PFSK-1 (cell line): ENCODE measurements at regions not wholly inside any gene's neighbourhood (a gene's known extent, or its start where the extent isn't known, plus 50 kb on each side); places are given as distances from the start of the nearest gene placed in this dataset.

Experiments used
- FOXP2 ChIP-seq: optimal IDR thresholded peaks from 2 replicates; pipeline ENCODE3; 2011; ENCODE audit warnings: borderline replicate concordance, control low read depth, inconsistent platforms; ENCODE audit not compliant: insufficient read depth; ENCODE audit errors: extremely low read length, extremely low read depth
- POLR2AphosphoS5 ChIP-seq: IDR thresholded peaks from 2 replicates; pipeline ENCODE4 v1.6.1; 2012; ENCODE audit warnings: low read depth, mild to moderate bottlenecking, control low read depth, low read length, moderate library complexity
- SIN3A ChIP-seq: IDR thresholded peaks from 2 replicates; pipeline ENCODE4 v1.6.1; 2012; ENCODE audit warnings: mild to moderate bottlenecking, low read length, moderate library complexity, borderline replicate concordance; ENCODE audit not compliant: insufficient read depth
- TAF1 ChIP-seq: IDR thresholded peaks from 2 replicates; pipeline ENCODE4 v1.6.1; 2012; ENCODE audit warnings: low read length, control low read depth, borderline replicate concordance; ENCODE audit not compliant: insufficient read depth
- TF ChIP-seq, protein P1 (sequence below), 2 experiments: IDR thresholded peaks; 2 replicates each; pipeline versions ENCODE4 v1.6.1 to v1.8.0; 2011 to 2012; ENCODE audit warnings: low read depth in 2 of 2, low read length in 2 of 2, control low read depth in 1 of 2, inconsistent platforms in 1 of 2, mild to moderate bottlenecking in 1 of 2, moderate library complexity in 1 of 2; ENCODE audit not compliant: insufficient read depth in 1 of 2

DNA sequence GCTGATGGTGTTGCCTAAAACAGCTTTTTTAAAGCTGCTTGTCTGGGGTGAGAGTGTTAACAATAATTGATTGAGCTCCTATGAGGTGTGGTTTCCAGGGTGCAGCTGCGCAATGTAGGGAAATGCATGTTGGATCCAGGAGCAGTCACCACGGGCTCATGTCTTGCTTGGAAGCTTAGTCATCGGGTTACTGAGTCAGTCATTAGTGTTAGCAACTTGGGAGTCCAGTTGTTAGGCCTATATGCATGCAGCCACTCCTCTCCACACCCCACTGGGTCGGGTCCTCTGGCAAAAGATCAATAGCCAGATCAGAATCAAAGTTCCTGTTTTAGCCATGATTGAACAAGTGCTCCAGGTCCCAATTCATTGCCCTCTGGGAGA, 271.7 kb upstream of the CHD6 start:
- no peak for TF ChIP-seq FOXP2
- TF ChIP-seq POLR2AphosphoS5, result no peak
- no peak for TF ChIP-seq SIN3A
- no peak for TF ChIP-seq TAF1
- TF ChIP-seq, protein P1, sequence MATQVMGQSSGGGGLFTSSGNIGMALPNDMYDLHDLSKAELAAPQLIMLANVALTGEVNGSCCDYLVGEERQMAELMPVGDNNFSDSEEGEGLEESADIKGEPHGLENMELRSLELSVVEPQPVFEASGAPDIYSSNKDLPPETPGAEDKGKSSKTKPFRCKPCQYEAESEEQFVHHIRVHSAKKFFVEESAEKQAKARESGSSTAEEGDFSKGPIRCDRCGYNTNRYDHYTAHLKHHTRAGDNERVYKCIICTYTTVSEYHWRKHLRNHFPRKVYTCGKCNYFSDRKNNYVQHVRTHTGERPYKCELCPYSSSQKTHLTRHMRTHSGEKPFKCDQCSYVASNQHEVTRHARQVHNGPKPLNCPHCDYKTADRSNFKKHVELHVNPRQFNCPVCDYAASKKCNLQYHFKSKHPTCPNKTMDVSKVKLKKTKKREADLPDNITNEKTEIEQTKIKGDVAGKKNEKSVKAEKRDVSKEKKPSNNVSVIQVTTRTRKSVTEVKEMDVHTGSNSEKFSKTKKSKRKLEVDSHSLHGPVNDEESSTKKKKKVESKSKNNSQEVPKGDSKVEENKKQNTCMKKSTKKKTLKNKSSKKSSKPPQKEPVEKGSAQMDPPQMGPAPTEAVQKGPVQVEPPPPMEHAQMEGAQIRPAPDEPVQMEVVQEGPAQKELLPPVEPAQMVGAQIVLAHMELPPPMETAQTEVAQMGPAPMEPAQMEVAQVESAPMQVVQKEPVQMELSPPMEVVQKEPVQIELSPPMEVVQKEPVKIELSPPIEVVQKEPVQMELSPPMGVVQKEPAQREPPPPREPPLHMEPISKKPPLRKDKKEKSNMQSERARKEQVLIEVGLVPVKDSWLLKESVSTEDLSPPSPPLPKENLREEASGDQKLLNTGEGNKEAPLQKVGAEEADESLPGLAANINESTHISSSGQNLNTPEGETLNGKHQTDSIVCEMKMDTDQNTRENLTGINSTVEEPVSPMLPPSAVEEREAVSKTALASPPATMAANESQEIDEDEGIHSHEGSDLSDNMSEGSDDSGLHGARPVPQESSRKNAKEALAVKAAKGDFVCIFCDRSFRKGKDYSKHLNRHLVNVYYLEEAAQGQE (IDR thresholded peaks at IDR 0.05; ENCODE audit: insufficient read depth in 1 of 2, low read depth in 2 of 2, low read length in 2 of 2), result no peak

DNA sequence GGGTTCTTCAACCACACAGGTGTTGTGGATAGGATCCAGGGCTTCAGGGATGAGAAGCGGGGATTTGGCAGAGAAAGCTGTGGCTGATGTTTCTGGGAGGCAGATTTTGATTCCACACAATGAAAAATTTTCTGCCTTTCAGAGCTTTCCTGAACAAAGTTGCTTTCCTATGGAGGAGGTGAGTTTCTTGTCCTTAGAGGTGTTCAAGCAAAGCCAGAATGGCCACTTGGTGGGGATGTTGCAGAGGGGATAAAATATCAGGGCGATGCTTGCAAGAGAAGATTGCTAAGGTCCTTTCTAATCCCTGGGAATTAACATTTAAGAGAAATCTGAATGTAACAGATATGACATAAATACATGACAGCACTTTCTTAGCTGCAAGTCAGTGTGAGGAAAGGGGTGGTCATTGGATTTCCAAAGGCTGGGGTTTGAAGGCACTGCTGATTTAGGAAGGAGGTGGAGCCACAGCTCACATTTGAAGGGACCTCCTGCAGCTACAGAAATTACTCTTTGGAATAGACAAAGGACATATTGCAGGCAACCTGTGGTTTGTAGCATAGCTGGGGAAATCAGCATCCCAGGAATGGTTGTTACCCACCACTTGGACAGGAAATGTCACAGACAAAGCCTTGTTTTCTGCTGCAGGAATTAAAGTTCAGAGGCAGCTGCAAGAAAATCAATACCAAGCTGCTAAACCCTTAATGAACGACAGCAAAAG, 271.1 kb upstream of the CHD6 start:
- TF ChIP-seq SIN3A, result no peak
- TF ChIP-seq, protein P1 (IDR thresholded peaks at IDR 0.05; ENCODE audit: insufficient read depth in 1 of 2, low read depth in 2 of 2, low read length in 2 of 2), result no peak
- TF ChIP-seq POLR2AphosphoS5, result no peak
- no peak for TF ChIP-seq FOXP2
- no peak for TF ChIP-seq TAF1

DNA sequence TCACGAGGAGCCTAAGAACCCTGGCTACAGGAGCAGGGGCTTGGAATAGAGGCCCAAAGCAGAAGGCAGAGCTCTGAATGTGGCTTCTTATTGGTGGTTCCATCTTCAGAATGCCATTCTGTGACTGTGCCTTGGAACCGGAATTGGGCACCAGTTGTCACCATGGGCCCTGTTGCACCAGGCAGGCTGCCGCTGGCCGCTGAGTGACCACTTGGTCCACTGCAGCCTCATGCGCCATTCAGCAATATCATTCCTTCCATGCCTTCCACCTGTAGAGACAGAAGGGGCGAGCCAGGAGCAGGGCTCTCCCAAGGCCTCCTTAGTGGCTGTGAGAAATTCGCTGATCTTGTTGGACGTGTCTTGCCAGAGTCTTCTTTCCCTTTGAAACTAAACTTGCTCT, 270.3 kb upstream of the CHD6 start:
- TF ChIP-seq, protein P1 (IDR thresholded peaks at IDR 0.05; ENCODE audit: insufficient read depth in 1 of 2, low read depth in 2 of 2, low read length in 2 of 2), result no peak
- TF ChIP-seq POLR2AphosphoS5, result no peak
- TF ChIP-seq SIN3A, result no peak
- no peak for TF ChIP-seq FOXP2
- TF ChIP-seq TAF1, result no peak

DNA sequence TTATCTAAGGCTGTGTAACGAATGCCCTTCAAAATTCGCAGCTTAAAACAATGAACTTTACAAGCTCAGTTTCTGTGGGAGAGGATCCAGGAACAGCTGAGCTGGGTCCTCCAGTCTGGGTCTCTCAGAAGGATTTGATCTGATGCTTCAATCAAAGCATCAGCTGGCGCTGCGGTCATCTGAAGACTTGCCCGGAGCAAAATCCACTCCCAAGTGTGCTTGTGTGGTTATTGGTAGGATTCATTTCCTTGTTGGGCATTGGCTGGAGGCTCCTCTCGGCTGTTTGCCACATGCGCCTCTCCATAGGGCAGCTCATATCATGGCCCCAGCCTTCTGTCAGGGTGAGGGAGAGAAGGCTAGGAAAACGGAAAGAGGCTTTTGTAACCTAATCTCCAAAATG, 269.3 kb upstream of the CHD6 start:
- TF ChIP-seq, protein P1 (IDR thresholded peaks at IDR 0.05; ENCODE audit: insufficient read depth in 1 of 2, low read depth in 2 of 2, low read length in 2 of 2), result no peak
- TF ChIP-seq TAF1 (no peak), SIN3A (no peak), POLR2AphosphoS5 (no peak), FOXP2 (no peak)

DNA sequence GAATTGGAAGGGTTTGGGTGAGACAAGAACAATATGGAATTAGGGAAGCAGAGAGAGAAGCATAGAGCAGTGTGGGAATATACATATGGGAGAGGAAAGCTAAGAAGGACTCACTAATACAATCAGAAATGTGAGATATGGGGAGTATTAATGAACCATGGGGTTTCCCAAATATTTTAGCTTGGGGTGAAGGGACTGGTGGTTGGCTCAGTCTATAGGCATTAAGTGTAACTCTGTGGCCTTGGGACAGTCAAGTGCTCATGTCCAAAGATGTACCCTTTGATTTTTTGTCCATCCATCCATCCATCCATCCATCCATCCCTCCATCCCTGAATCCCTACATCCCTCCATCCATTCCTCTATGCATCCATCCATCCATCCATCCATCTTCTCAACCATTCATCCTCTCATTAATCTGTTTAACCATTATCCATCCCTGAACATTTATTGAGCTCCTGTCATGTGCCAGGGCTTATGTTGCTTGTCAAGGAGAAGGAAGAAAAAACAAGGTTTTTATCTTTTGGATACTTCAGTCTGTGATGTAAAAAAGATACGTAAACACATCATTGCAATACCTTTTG, 263.4 kb upstream of the CHD6 start:
- no peak for TF ChIP-seq SIN3A
- TF ChIP-seq POLR2AphosphoS5, result no peak
- no peak for TF ChIP-seq FOXP2
- TF ChIP-seq, protein P1 (IDR thresholded peaks at IDR 0.05; ENCODE audit: insufficient read depth in 1 of 2, low read depth in 2 of 2, low read length in 2 of 2), result no peak
- no peak for TF ChIP-seq TAF1
